ENCODE measurements at regions not wholly inside any gene's neighbourhood (a gene's known extent, or its start where the extent isn't known, plus 50 kb on each side); places are given as distances from the start of the nearest gene placed in this dataset.
"Not testable (repeated sequence)": the region's sequence is repeated elsewhere in the genome, so short reads cannot be mapped to it uniquely, and the experiment has no call there.

GRCh38 chr3:28156599-28156998, 84.8 kb upstream of the CMC1 start:
- TF ChIP-seq, protein P1, sequence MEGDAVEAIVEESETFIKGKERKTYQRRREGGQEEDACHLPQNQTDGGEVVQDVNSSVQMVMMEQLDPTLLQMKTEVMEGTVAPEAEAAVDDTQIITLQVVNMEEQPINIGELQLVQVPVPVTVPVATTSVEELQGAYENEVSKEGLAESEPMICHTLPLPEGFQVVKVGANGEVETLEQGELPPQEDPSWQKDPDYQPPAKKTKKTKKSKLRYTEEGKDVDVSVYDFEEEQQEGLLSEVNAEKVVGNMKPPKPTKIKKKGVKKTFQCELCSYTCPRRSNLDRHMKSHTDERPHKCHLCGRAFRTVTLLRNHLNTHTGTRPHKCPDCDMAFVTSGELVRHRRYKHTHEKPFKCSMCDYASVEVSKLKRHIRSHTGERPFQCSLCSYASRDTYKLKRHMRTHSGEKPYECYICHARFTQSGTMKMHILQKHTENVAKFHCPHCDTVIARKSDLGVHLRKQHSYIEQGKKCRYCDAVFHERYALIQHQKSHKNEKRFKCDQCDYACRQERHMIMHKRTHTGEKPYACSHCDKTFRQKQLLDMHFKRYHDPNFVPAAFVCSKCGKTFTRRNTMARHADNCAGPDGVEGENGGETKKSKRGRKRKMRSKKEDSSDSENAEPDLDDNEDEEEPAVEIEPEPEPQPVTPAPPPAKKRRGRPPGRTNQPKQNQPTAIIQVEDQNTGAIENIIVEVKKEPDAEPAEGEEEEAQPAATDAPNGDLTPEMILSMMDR (IDR thresholded peaks at IDR 0.05): not testable (repeated sequence)
- not testable (repeated sequence) for TF ChIP-seq POLR2AphosphoS5, POLR2A (IDR thresholded peaks at IDR 0.05)

All from breast epithelium (tissue), 3 donors.